C4-2B (cell line): ENCODE measurements at regions not wholly inside any gene's neighbourhood (a gene's known extent, or its start where the extent isn't known, plus 50 kb on each side); places are given as distances from the start of the nearest gene placed in this dataset.

Experiments
- CTCF ChIP-seq: fragments of 450-650 bp; conservative IDR thresholded peaks from 2 replicates; pipeline ENCODE4 v1.5.1; 2017; ENCODE audit warnings: mild to moderate bottlenecking
- ZFX ChIP-seq: fragments of 450-650 bp; IDR thresholded peaks from 2 replicates; pipeline ENCODE4 v1.6.1; 2017

DNA sequence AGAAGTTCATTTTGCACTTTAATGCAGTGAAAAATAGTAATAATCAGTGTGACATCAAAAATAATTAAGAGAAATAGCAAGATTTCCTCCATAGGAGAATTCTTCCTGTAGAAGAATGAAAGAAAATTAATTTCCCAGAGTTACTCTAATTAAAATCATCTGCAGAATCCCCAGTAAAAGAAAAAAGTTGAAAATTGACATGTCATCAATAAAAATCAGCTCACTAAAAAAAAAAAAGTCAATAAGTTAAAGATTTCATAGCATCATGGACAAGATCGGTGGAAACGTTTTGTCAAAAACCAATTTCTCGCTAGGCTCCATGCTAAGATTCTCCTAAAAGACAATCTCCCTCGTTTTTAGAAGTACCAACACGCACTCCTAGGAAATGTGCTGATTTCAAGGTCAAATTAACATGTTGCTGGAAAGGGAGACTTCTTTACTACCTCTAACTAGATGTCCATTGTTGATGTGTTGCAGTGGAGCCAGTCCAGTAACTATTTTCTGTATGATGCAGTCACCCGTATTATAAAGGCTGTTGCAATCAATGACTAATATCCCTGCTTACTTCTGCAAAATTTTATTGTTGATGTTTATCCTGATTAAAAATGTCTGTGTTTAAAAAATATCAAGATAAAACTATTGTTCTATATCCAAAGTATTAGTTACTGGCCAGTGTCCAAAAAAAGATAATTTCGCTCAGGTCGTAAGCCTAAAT is 591.9 kb upstream of the MGMT start:
- TF ChIP-seq CTCF (no peak), ZFX (no peak)
